ENCODE measurements at regions not wholly inside any gene's neighbourhood (a gene's known extent, or its start where the extent isn't known, plus 50 kb on each side); places are given as distances from the start of the nearest gene placed in this dataset.

DNA sequence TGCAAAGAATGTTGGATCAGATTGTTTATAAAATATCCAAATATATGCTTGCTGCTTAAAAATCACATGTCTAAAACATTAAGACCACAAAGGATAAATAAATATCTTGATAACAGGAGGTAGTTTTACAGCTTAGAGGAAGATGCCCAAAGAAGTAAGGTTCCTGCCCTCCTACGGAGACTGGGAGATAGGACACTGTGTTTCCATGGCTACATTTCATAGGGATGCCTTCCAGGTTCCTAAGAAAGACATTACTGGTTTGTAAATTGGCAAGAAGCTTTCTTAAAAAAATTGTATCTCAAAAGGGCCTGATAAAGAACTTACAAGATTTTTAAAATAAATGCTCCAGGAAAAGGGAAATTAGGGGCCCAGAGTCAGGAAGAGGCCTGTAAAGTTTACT lies 437.2 kb downstream of the HINT1 start:
- TF ChIP-seq EZH2 (IDR thresholded peaks at IDR 0.05) = no peak
- no peak for TF ChIP-seq EZH2phosphoT487 (IDR thresholded peaks at IDR 0.05)

All from neural progenitor cell (in vitro differentiated cells).